Activated naive CD8-positive, alpha-beta T cell treated with anti-CD3 and anti-CD28 coated beads for 36 hours (primary cell): ENCODE measurements at regions not wholly inside any gene's neighbourhood (a gene's known extent, or its start where the extent isn't known, plus 50 kb on each side); places are given as distances from the start of the nearest gene placed in this dataset.
"Not testable (repeated sequence)": the region's sequence is repeated elsewhere in the genome, so short reads cannot be mapped to it uniquely, and the experiment has no call there.

Experiments
- DNase-seq: peaks from one replicate; pipeline ENCODE4 v3.0.0; 2021
- H3K27ac Mint-ChIP-seq: one replicate; pipeline ENCODE4 v1.8.0; 2022; ENCODE audit warnings: mild to moderate bottlenecking, moderate library complexity, mixed read lengths
- H3K27me3 Mint-ChIP-seq: one replicate; pipeline ENCODE4 v1.8.0; 2022; ENCODE audit warnings: mild to moderate bottlenecking, mixed read lengths
- H3K36me3 Mint-ChIP-seq: one replicate; pipeline ENCODE4 v1.8.0; 2021; ENCODE audit warnings: mild to moderate bottlenecking, mixed read lengths
- H3K4me1 Mint-ChIP-seq: one replicate; pipeline ENCODE4 v1.8.0; 2021; ENCODE audit warnings: mixed read lengths
- H3K4me3 Mint-ChIP-seq: one replicate; pipeline ENCODE4 v1.8.0; 2022; ENCODE audit warnings: mild to moderate bottlenecking, moderate library complexity, mixed read lengths
- H3K9me3 Mint-ChIP-seq: one replicate; pipeline ENCODE4 v1.8.0; 2022; ENCODE audit warnings: mixed read lengths

DNA sequence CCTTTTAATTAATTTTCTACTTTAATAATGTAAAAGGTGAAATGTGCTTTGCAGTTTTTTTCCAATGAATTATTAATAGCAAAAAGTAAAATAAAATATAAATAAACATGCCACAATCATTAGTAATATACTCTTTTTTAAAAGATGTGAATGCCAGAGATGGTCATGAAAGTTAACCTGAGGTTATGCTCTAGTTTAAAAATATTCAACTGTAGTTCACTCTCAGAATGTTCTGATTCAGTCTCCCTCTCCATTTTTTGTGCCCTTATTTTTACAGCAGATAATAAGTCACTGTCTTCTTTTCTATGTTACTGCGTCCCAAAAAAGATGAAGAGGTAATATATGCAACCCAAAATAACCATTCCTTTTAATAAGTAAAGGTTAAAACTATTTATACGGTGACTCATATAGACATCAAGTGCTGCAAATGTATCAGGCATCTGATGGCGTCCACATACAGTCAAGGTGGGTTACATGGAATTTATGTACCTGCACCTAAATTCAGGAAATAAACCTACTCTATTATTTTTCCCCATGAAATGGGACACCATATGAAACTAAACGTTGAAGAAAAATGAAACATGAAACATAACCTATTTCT lies 153.6 kb upstream of the ZNF804A start:
- no peaks in the 10 kb centered on the region for H3K4me1 Mint-ChIP-seq
- H3K27me3 Mint-ChIP-seq = no peaks in the 10 kb centered on the region
- no peak overlapping the region for H3K27ac Mint-ChIP-seq
- H3K36me3 Mint-ChIP-seq = no peaks in the 10 kb centered on the region
- peaks cover 1% of the 10 kb centered on the region for H3K9me3 Mint-ChIP-seq
- DNase-seq = no peak
- no peak overlapping the region for H3K4me3 Mint-ChIP-seq

DNA sequence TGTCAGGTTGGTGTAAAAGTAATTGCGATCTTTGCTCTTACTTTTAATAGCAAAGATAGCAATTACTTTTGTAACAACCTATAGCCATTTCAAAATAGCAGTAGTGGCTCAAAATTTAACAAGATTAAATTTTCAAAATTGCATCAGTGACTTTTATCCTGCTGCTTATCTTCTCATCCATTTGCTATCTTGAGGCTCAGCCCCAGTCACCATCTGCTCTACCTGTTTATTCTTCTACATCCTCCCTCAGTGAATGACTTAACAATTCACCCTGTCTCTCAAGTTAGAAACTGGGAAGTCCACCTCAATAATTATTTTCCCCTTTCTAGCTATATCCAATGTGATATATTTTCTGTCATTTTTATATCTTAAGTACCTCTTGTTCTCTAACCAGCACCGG lies 148.6 kb upstream of the ZNF804A start:
- Mint-ChIP-seq H3K4me3 (no peak overlapping the region), H3K9me3 (peaks cover 1% of the 10 kb centered on the region), H3K27me3 (no peaks in the 10 kb centered on the region), H3K27ac (no peak overlapping the region), H3K4me1 (no peaks in the 10 kb centered on the region), H3K36me3 (no peaks in the 10 kb centered on the region)
- no peak for DNase-seq

DNA sequence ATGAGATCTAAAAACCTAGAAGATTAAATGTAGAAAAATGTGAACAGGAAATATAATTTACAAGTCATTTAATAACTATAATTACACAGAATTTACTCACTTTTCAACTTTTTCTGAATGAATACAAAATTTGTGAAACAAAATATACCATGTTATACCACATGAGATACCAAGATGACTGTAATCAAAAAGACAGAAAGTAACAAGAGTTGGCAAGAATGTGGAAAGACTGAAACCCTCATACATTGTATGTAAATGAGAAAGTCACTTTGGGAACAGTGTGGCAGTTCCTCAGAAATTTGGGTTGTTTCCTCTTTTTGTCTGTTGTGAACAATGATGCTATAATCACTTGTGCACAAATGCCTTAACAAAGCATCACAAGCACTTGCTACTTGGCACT lies 145.4 kb upstream of the ZNF804A start:
- Mint-ChIP-seq H3K4me3 (no peak overlapping the region), H3K27me3 (no peaks in the 10 kb centered on the region), H3K9me3 (peaks cover 1% of the 10 kb centered on the region), H3K36me3 (no peaks in the 10 kb centered on the region), H3K27ac (no peak overlapping the region), H3K4me1 (no peaks in the 10 kb centered on the region)
- no peak for DNase-seq

DNA sequence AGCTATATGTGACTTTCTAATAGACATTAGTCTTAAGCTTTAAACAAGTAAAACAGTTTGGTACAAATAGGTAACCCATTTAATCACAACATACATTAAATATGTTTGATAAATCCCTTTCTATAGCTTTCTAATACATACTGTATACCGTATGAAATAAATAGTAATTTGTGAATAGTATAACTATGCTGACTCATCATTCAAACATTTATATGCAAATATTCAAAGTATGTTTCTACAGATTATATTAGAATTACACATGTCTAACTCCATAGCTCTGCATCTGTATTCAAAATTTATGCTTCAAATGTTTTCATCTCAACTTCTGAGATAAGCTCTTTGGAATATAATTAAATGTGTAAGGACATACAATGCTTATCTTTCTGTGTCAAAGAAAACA lies 142.7 kb upstream of the ZNF804A start:
- Mint-ChIP-seq H3K4me1 (no peaks in the 10 kb centered on the region), H3K27ac (no peak overlapping the region), H3K36me3 (no peaks in the 10 kb centered on the region), H3K4me3 (no peak overlapping the region), H3K27me3 (no peaks in the 10 kb centered on the region), H3K9me3 (peaks cover 1% of the 10 kb centered on the region)
- no peak for DNase-seq

DNA sequence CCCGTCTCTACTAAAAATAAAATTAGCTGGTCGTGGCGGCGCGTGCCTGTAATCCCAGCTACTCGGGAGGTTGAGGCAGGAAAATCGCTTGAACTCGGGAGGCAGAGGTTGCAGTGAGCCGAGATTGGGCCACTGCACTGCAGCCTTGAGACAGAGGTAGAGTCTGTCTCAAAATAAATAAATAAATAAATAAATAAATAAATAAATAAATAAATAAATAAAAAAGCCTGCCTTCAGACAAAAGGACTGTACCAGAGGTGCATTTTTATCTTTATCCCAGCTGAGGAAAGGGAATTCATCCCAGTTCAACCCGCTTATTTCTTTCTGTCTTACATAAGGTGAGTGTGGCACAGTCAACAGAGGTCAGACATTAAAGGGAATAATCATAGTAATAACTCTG lies 141.6 kb upstream of the ZNF804A start:
- H3K27me3 Mint-ChIP-seq, H3K9me3 Mint-ChIP-seq, H3K27ac Mint-ChIP-seq: not testable (repeated sequence)

DNA sequence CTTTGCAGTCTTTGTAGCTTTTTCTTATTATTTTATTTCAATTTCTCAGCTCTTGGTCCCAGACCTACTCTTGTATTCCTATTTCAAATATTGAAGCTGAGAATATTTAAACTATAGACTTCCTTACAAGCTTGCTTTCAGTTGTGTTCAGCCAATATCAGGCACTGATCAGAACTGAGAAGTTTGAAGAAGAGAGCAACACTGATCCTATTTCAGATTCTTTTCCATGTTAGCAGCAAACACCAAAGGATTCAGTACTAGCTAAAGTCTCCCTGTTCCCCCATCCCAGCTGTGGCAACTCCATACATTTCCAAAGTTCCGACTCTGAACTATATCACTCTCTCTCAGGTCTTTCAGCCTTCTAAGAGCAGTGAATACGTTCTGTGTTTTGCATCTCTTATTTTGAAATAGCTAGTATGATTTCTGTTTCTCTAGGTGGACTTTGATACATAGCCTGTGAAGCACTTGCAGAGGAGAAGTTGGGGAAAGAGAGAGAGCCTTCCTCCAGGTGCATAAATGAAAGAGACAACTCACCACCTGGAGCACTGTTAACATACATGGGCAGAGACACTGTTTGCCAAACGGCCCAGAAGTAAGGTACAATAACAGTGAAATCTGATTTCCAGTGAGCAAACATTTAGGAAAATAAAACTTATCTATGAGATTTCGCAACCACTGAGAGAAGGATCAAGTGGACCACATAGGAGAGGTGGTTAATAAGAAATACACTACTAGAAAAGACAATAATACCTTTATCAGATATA lies 135.0 kb upstream of the ZNF804A start:
- H3K27me3 Mint-ChIP-seq = no peaks in the 10 kb centered on the region
- no peaks in the 10 kb centered on the region for H3K36me3 Mint-ChIP-seq
- H3K27ac Mint-ChIP-seq = no peak overlapping the region
- H3K9me3 Mint-ChIP-seq = no peaks in the 10 kb centered on the region
- no peak overlapping the region for H3K4me3 Mint-ChIP-seq
- no peak for DNase-seq
- H3K4me1 Mint-ChIP-seq = no peaks in the 10 kb centered on the region

More for the DNA sequence above, 141.6 kb upstream of the ZNF804A start:
- DNase-seq, H3K36me3 Mint-ChIP-seq, H3K4me1 Mint-ChIP-seq, H3K4me3 Mint-ChIP-seq: not testable (repeated sequence)

DNA sequence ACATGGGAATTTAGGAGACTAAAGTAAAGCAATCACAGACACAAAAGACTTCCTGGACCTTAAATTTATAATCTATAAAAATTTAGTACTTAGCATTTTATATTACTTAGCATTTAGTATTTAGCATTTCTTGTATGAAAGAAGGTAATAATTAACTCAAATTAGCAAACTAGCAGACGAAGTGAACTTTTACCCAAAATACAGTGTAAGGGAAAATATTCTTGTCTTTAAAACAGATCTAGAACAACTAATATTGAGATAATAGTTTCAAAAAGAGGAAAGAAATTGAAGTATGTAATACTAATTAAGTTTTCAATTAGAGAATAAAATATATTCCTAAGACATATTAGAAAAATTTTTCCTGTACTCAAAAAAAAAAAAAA lies 134.5 kb upstream of the ZNF804A start:
- H3K4me1 Mint-ChIP-seq = no peaks in the 10 kb centered on the region
- DNase-seq = no peak
- peaks cover 1% of the 10 kb centered on the region for H3K9me3 Mint-ChIP-seq
- no peak overlapping the region for H3K27ac Mint-ChIP-seq
- no peaks in the 10 kb centered on the region for H3K36me3 Mint-ChIP-seq
- H3K27me3 Mint-ChIP-seq = no peaks in the 10 kb centered on the region
- H3K4me3 Mint-ChIP-seq = no peak overlapping the region

DNA sequence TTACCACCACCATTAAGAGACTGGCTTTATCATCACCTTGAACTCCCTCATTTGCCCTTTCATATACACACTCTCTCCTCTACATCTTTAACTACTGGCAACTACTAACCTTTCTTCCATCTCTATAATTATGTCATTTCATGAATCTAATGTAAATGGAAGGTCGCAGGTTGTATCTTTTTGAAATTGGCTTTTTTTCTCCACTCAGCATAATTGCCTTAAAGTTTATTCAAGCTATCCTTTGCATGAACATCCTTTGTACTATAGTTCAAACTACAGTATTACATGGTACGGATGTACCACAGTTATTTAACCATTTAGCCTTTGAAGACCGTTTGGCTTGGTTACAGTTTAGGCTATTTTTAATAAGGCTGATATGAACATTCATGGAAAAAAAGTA lies 129.5 kb upstream of the ZNF804A start:
- H3K4me3 Mint-ChIP-seq = no peak overlapping the region
- H3K36me3 Mint-ChIP-seq = no peaks in the 10 kb centered on the region
- H3K9me3 Mint-ChIP-seq = peaks cover 6% of the 10 kb centered on the region
- no peaks in the 10 kb centered on the region for H3K27me3 Mint-ChIP-seq
- H3K27ac Mint-ChIP-seq = no peak overlapping the region
- DNase-seq = no peak
- no peaks in the 10 kb centered on the region for H3K4me1 Mint-ChIP-seq

DNA sequence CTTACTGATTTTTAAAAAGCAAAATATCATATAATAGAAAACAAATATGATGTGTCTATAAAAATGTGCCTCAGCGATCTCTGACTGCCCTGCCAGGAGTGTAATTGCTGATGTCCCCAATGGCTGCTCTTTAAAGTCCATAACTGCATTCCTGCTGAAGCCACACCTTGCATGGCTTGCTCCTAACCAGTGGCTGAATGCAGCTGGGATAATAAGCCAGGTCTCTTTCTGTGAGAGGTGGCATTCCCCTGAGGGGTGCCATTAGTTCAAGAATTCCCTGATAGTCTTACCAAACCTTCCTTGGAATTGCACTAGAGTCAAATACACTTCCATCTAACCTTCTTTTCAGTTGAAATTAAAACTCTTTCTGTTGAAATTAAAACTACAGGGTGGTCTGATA lies 125.8 kb upstream of the ZNF804A start:
- no peak for DNase-seq
- Mint-ChIP-seq H3K4me1 (no peaks in the 10 kb centered on the region), H3K27me3 (no peaks in the 10 kb centered on the region), H3K36me3 (no peaks in the 10 kb centered on the region), H3K4me3 (no peak overlapping the region), H3K27ac (no peak overlapping the region), H3K9me3 (peaks cover 6% of the 10 kb centered on the region)

DNA sequence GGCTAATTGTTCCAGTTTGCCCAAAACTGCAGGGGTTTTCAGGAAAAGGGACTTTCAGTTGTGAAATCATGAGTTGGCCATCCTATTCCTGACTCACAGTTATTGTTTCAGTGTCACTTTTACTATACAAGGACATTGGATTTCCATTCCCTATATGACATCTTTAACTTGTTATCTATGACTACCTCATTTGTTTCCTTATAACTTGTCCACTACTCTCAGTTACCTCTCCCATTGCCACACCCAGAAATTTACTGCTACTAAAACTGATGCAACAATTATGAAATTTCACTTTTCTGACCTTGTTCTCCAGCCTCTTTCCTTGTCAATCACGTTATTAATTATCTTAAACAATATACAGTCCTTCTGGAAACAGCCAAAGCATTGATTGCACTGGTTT lies 116.5 kb upstream of the ZNF804A start:
- Mint-ChIP-seq H3K27me3 (no peaks in the 10 kb centered on the region), H3K4me1 (no peaks in the 10 kb centered on the region), H3K9me3 (no peaks in the 10 kb centered on the region), H3K4me3 (no peak overlapping the region), H3K27ac (no peak overlapping the region), H3K36me3 (no peaks in the 10 kb centered on the region)
- DNase-seq = no peak

DNA sequence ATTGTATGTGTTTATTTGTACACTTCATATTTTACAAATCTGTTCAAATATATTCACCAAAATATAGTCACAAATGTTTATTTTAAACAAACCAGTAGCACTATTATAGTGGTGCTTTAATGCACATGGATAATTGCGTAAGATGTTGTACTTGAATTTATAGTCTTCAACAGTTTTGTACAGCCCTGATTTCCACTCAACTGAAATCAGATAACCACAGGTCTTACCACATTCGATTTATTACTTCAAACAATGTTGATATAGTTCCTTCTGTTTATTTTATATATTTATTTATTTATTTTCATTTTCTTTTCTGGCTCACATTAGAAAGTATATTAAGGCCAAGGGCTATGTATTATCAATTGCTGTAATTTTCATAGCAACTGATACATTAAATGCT lies 99.4 kb upstream of the ZNF804A start:
- H3K4me3 Mint-ChIP-seq = no peak overlapping the region
- no peak overlapping the region for H3K27ac Mint-ChIP-seq
- no peaks in the 10 kb centered on the region for H3K36me3 Mint-ChIP-seq
- H3K4me1 Mint-ChIP-seq = no peaks in the 10 kb centered on the region
- no peak for DNase-seq
- H3K9me3 Mint-ChIP-seq = no peaks in the 10 kb centered on the region
- H3K27me3 Mint-ChIP-seq = no peaks in the 10 kb centered on the region

DNA sequence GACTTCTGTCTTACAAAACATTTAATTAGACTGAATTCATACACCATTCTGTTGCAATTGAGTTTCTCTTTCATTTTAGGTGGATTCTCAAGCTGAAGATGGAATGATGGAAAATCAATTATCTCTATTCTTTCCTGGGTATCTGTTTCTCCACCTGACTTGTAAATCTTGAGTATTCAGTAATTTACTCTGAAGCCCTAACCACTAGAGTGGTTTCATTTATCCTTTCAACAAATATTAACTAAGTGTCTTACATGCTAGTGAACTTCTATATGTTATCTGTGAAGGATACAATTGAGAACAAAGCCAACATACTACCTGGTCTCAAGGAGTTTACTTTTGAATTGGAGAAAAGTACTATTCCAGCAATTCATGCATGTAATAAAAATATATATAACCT lies 94.1 kb upstream of the ZNF804A start:
- no peak overlapping the region for H3K27ac Mint-ChIP-seq
- no peaks in the 10 kb centered on the region for H3K27me3 Mint-ChIP-seq
- no peaks in the 10 kb centered on the region for H3K9me3 Mint-ChIP-seq
- DNase-seq = no peak
- no peaks in the 10 kb centered on the region for H3K4me1 Mint-ChIP-seq
- no peaks in the 10 kb centered on the region for H3K36me3 Mint-ChIP-seq
- no peak overlapping the region for H3K4me3 Mint-ChIP-seq

DNA sequence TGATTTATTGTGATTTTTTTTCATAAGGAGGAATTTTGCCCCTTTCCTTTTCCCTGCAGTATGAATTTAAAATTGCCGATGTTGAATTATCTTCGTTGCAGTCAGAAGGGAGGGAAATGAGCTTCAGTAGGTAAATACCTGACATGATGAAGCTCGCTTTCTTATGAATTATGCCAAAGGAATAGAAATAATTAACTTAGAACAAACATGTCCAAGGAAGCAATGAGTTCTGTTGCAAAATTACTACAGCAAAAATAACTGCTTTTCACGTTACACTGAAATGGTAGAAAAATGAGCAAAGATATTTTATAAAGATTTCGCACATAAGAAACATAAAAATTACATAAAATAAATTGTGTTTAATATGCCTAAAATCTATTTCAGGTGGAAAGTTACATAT lies 91.1 kb upstream of the ZNF804A start:
- H3K4me1 Mint-ChIP-seq = no peaks in the 10 kb centered on the region
- H3K36me3 Mint-ChIP-seq = no peaks in the 10 kb centered on the region
- H3K27me3 Mint-ChIP-seq = no peaks in the 10 kb centered on the region
- H3K27ac Mint-ChIP-seq = no peak overlapping the region
- H3K4me3 Mint-ChIP-seq = no peak overlapping the region
- no peak for DNase-seq
- no peaks in the 10 kb centered on the region for H3K9me3 Mint-ChIP-seq

DNA sequence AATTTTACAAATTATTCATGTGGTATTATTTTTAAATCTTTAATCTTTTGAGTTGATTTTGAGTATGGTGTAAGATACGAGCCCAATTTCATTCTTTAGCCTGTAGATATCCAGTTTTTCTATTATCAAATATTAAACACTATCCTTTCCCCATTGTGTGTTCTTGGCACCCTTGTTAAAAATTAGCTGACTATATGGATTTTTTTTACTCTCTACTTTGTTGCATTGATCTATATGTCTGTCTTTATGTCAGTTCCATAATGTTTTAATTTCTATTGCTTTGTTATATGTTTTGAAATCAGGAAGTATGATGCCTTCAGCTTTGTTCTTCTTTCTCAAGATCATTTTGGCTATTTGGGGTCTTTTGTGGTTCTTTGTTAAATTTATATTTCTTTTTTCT lies 80.9 kb upstream of the ZNF804A start:
- no peak overlapping the region for H3K4me3 Mint-ChIP-seq
- H3K27me3 Mint-ChIP-seq = no peaks in the 10 kb centered on the region

DNA sequence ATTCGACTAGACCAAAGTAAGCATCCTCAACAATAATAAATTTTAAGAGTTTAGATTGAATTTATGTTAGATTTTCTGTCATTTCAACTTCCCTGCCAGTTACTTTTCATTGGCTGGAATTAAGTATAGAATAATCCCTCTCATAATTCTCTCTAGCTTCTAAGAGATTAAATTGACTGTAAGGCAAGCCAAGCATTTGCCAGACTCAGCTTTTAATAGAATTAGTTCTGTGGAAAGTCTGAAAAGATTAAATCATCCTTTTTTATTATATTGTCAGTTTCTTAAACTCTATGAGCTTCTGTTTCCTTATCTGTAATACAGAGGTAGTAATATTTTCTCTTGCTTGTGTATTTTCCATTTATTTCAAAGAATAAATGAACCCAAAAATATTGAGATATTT lies 77.9 kb upstream of the ZNF804A start:
- Mint-ChIP-seq H3K36me3 (no peaks in the 10 kb centered on the region), H3K27ac (no peak overlapping the region), H3K4me1 (no peaks in the 10 kb centered on the region), H3K4me3 (no peak overlapping the region), H3K27me3 (no peaks in the 10 kb centered on the region), H3K9me3 (no peaks in the 10 kb centered on the region)
- DNase-seq = no peak

More for the DNA sequence above, 80.9 kb upstream of the ZNF804A start:
- Mint-ChIP-seq H3K9me3 (no peaks in the 10 kb centered on the region), H3K36me3 (no peaks in the 10 kb centered on the region), H3K4me1 (no peaks in the 10 kb centered on the region), H3K27ac (no peak overlapping the region)
- no peak for DNase-seq

DNA sequence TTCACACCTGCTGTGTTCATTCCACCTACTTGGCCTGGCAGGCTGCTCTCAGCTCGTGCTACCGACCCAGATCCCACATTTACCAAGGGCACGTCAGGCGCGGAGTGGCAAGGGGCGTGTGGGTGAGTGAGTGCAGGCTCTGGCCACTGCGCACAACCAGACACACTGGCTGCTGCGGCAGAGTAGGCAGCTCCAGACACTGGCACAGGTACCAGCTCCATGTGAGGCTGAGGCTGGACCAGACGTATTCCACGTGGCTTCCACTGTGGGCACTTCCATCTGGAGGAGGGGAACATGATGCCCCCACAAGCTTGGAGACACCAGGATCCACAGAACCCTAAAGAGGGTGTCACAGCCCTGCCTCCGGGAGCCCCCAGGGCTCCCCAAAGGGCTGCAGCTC lies 74.6 kb upstream of the ZNF804A start:
- H3K4me3 Mint-ChIP-seq = no peak overlapping the region
- no peaks in the 10 kb centered on the region for H3K27me3 Mint-ChIP-seq
- H3K36me3 Mint-ChIP-seq = no peaks in the 10 kb centered on the region
- no peak for DNase-seq
- peaks cover 2% of the 10 kb centered on the region for H3K9me3 Mint-ChIP-seq
- H3K27ac Mint-ChIP-seq = no peak overlapping the region
- no peaks in the 10 kb centered on the region for H3K4me1 Mint-ChIP-seq
